H9 (cell line): ENCODE measurements at regions not wholly inside any gene's neighbourhood (a gene's known extent, or its start where the extent isn't known, plus 50 kb on each side); places are given as distances from the start of the nearest gene placed in this dataset.

Experiments
- DNase-seq: peaks from one replicate; pipeline ENCODE4 v3.0.0-alpha.2; 2017
- H2AFZ ChIP-seq: one replicate; pipeline ENCODE4 v1.6.1; 2013; ENCODE audit warnings: mild to moderate bottlenecking, low read length, control low read depth, moderate library complexity
- H2AK5ac ChIP-seq: 2 replicates; pipeline ENCODE4 v1.6.1; 2013; ENCODE audit warnings: low read length, control low read depth, mixed read lengths; ENCODE audit not compliant: insufficient read length
- H2BK120ac ChIP-seq: one replicate; pipeline ENCODE4 v1.6.1; 2013; ENCODE audit warnings: low read depth, mild to moderate bottlenecking, low read length, control low read depth, inconsistent platforms; ENCODE audit not compliant: poor library complexity, severe bottlenecking
- H2BK12ac ChIP-seq: 2 replicates; pipeline ENCODE4 v1.6.1; 2013; ENCODE audit warnings: low read length, control low read depth, mixed read lengths, low read depth; ENCODE audit not compliant: insufficient read length
- H2BK15ac ChIP-seq: 2 replicates; pipeline ENCODE4 v1.6.1; 2013; ENCODE audit warnings: low read depth, low read length, control low read depth
- H2BK20ac ChIP-seq: one replicate; pipeline ENCODE4 v1.6.1; 2013; ENCODE audit warnings: low read depth, mild to moderate bottlenecking, low read length, control low read depth, inconsistent platforms; ENCODE audit not compliant: poor library complexity, severe bottlenecking
- H2BK5ac ChIP-seq: 2 replicates; pipeline ENCODE4 v1.6.1; 2013; ENCODE audit warnings: low read length, control low read depth, mixed read lengths; ENCODE audit not compliant: insufficient read length
- H3K14ac ChIP-seq: 2 replicates; pipeline ENCODE4 v1.6.1; 2013; ENCODE audit warnings: low read length, control low read depth; ENCODE audit not compliant: insufficient read depth
- H3K18ac ChIP-seq: 2 replicates; pipeline ENCODE4 v1.6.1; 2013; ENCODE audit warnings: low read depth, mild to moderate bottlenecking, mixed read lengths, low read length, control low read depth; ENCODE audit not compliant: insufficient read length
- H3K23ac ChIP-seq: 2 replicates; pipeline ENCODE4 v1.6.1; 2013; ENCODE audit warnings: low read length, control low read depth, mixed read lengths, low read depth; ENCODE audit not compliant: insufficient read length
- H3K23me2 ChIP-seq: 2 replicates; pipeline ENCODE4 v1.6.1; 2013; ENCODE audit warnings: low read depth, mild to moderate bottlenecking, mixed read lengths, low read length, control low read depth; ENCODE audit not compliant: insufficient read length, poor library complexity, severe bottlenecking
- H3K27ac ChIP-seq: 2 replicates; pipeline ENCODE4 v1.5.1; 2013; ENCODE audit warnings: low read length, control low read depth, mixed read lengths, low read depth; ENCODE audit not compliant: insufficient read length
- H3K27me3 ChIP-seq: 2 replicates; pipeline ENCODE4 v1.6.1; 2013; ENCODE audit warnings: low read length, control low read depth, inconsistent platforms; ENCODE audit not compliant: insufficient read depth
- H3K4ac ChIP-seq: 2 replicates; pipeline ENCODE4 v1.6.1; 2013; ENCODE audit warnings: low read depth, mild to moderate bottlenecking, control low read depth, inconsistent platforms, low read length, moderate library complexity
- H3K4me1 ChIP-seq: 2 replicates; pipeline ENCODE4 v1.6.1; 2013; ENCODE audit warnings: low read length, control low read depth, inconsistent platforms; ENCODE audit not compliant: insufficient read depth
- H3K4me2 ChIP-seq: 2 replicates; pipeline ENCODE4 v1.6.1; 2013; ENCODE audit warnings: low read length, control low read depth, mixed read lengths; ENCODE audit not compliant: insufficient read length, insufficient read depth
- H3K56ac ChIP-seq: 2 replicates; pipeline ENCODE4 v1.6.1; 2013; ENCODE audit warnings: low read depth, mild to moderate bottlenecking, mixed read lengths, low read length, control low read depth; ENCODE audit not compliant: insufficient read length
- H3K79me1 ChIP-seq: 2 replicates; pipeline ENCODE4 v1.6.1; 2013; ENCODE audit warnings: low read depth, mild to moderate bottlenecking, moderate library complexity, low read length, control low read depth, inconsistent platforms; ENCODE audit not compliant: insufficient read depth, poor library complexity, severe bottlenecking
- H3K79me2 ChIP-seq: 2 replicates; pipeline ENCODE4 v1.6.1; 2013; ENCODE audit warnings: low read length, control low read depth, inconsistent platforms; ENCODE audit not compliant: insufficient read depth
- H3K9ac ChIP-seq: 2 replicates; pipeline ENCODE4 v1.6.1; 2013; ENCODE audit warnings: low read length, control low read depth, mixed read lengths; ENCODE audit not compliant: insufficient read length; ENCODE audit errors: extremely low read depth
- H3K9me3 ChIP-seq: one replicate; pipeline ENCODE4 v1.6.1; 2013; ENCODE audit warnings: low read depth, low read length, inconsistent platforms; ENCODE audit not compliant: control insufficient read depth
- H3T11ph ChIP-seq: one replicate; pipeline ENCODE4 v1.6.1; 2013; ENCODE audit warnings: mild to moderate bottlenecking, low read length, control low read depth, inconsistent platforms
- H4K20me1 ChIP-seq: one replicate; pipeline ENCODE4 v1.6.1; 2013; ENCODE audit not compliant: control insufficient read depth, insufficient read length, insufficient read depth
- H4K5ac ChIP-seq: 2 replicates; pipeline ENCODE4 v1.6.1; 2013; ENCODE audit warnings: low read depth, mild to moderate bottlenecking, mixed read lengths, low read length, control low read depth; ENCODE audit not compliant: insufficient read length
- H4K8ac ChIP-seq: replicated peaks from 2 replicates; pipeline ENCODE4 v1.6.1; 2013; ENCODE audit warnings: low read length, control low read depth, mixed read lengths, low read depth; ENCODE audit not compliant: insufficient read length
- H4K91ac ChIP-seq: 2 replicates; pipeline ENCODE4 v1.6.1; 2013; ENCODE audit warnings: low read depth, mild to moderate bottlenecking, moderate library complexity, mixed read lengths, low read length, control low read depth; ENCODE audit not compliant: insufficient read length
- H3K27ac Mint-ChIP-seq, 3 experiments: 2 replicates in 2 of 3; 3 replicates in 1 of 3; pipeline ENCODE4 v1.8.0; 2020 to 2021; ENCODE audit warnings: mixed read lengths in 3 of 3, mild to moderate bottlenecking in 1 of 3, moderate library complexity in 1 of 3
- H3K27me3 Mint-ChIP-seq: 2 replicates; pipeline ENCODE4 v1.8.0; 2021; ENCODE audit warnings: low read depth, mild to moderate bottlenecking, moderate library complexity, mixed read lengths
- H3K36me3 Mint-ChIP-seq, 3 experiments: 2 replicates in 2 of 3; 3 replicates in 1 of 3; pipeline ENCODE4 v1.8.0; 2020 to 2021; ENCODE audit warnings: low read depth in 3 of 3, mixed read lengths in 3 of 3; ENCODE audit not compliant: insufficient read depth in 1 of 3
- H3K4me1 Mint-ChIP-seq, 2 experiments: 2 replicates each; pipeline ENCODE4 v1.8.0; 2020; ENCODE audit warnings: mixed read lengths in 2 of 2
- H3K4me3 Mint-ChIP-seq, 2 experiments: 2 replicates in 1 of 2; 3 replicates in 1 of 2; pipeline ENCODE4 v1.8.0; 2020 to 2021; ENCODE audit warnings: mild to moderate bottlenecking in 2 of 2, mixed read lengths in 2 of 2, moderate library complexity in 1 of 2
- H3K9me3 Mint-ChIP-seq, 2 experiments: 2 replicates in 1 of 2; 3 replicates in 1 of 2; pipeline ENCODE4 v1.8.0; 2020; ENCODE audit warnings: mild to moderate bottlenecking in 2 of 2, mixed read lengths in 2 of 2, moderate library complexity in 1 of 2
- WGBS: extraction: QIAGEN DNeasy Blood & Tissue Kit; methylation state at CpG from one replicate; pipeline ENCODE4 v1.1.7; 2013; ENCODE audit warnings: missing lambda C conversion rate, low lambda C conversion rate, mixed read lengths; ENCODE audit not compliant: insufficient read length; ENCODE audit errors: extremely low coverage; 5-methylcytosine and 5-hydroxymethylcytosine counted together
- TF ChIP-seq, protein P1 (sequence below): fragments of 200-600 bp; sonication (generic); conservative IDR thresholded peaks from 3 replicates; pipeline ENCODE4 v1.8.0; 2021; ENCODE audit warnings: antibody characterized with exemption, mild to moderate bottlenecking

DNA sequence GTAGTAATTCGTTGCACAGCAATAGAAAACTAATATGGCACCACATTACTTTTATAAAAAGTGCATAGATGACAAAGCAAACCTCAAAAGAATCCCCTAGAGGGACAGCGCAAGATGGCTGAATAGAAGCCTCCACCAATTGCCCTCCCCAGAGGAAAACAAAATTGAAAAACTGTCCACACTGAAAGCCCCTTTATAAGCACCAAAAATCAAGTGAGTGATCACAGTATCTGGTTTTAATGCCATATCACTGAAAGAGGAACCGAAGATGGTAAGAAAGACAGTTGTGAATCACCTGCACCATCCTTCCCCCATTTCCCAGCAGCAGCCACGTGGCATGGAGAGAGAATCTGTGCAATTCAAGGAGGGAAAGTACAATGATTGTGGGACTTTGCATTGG, 522.2 kb downstream of the GLUD2 start:
- Histone ChIP-seq H3K9me3 (peaks cover 12% of the 10 kb centered on the region), H2BK5ac (no peak overlapping the region), H4K20me1 (no peaks in the 10 kb centered on the region), H3K27me3 (no peaks in the 10 kb centered on the region), H3T11ph (no peak overlapping the region), H3K4me2 (no peak overlapping the region), H2AK5ac (no peak overlapping the region), H3K4ac (no peak overlapping the region), H3K23ac (no peak overlapping the region), H2AFZ (no peak overlapping the region), H4K8ac (no peak overlapping the region), H3K9ac (no peak overlapping the region), H4K5ac (no peak overlapping the region), H3K4me1 (no peaks in the 10 kb centered on the region), H3K79me1 (no peaks in the 10 kb centered on the region), H4K91ac (no peak overlapping the region), H2BK120ac (no peak overlapping the region), H3K14ac (no peak overlapping the region), H2BK15ac (no peak overlapping the region), H3K79me2 (no peaks in the 10 kb centered on the region), H3K56ac (no peak overlapping the region), H2BK12ac (no peak overlapping the region), H3K27ac (no peak overlapping the region), H2BK20ac (no peak overlapping the region), H3K23me2 (no peaks in the 10 kb centered on the region), H3K18ac (no peak overlapping the region)
- H3K36me3 Mint-ChIP-seq: peaks cover 0 to 4% (median 0%) of the 10 kb centered on the region in 3 experiments; a peak in 1 of 7 replicates
- H3K4me3 Mint-ChIP-seq: no peak overlapping the region
- no CpG with 5 or more reads among the region's 4 CpGs for WGBS
- H3K27ac Mint-ChIP-seq: no peak overlapping the region
- DNase-seq: no peak
- no peaks in the 10 kb centered on the region for H3K27me3 Mint-ChIP-seq
- TF ChIP-seq, protein P1, sequence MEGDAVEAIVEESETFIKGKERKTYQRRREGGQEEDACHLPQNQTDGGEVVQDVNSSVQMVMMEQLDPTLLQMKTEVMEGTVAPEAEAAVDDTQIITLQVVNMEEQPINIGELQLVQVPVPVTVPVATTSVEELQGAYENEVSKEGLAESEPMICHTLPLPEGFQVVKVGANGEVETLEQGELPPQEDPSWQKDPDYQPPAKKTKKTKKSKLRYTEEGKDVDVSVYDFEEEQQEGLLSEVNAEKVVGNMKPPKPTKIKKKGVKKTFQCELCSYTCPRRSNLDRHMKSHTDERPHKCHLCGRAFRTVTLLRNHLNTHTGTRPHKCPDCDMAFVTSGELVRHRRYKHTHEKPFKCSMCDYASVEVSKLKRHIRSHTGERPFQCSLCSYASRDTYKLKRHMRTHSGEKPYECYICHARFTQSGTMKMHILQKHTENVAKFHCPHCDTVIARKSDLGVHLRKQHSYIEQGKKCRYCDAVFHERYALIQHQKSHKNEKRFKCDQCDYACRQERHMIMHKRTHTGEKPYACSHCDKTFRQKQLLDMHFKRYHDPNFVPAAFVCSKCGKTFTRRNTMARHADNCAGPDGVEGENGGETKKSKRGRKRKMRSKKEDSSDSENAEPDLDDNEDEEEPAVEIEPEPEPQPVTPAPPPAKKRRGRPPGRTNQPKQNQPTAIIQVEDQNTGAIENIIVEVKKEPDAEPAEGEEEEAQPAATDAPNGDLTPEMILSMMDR: no peak
- H3K9me3 Mint-ChIP-seq: peaks cover 13 to 67% of the 10 kb centered on the region in 2 experiments
- no peaks in the 10 kb centered on the region for H3K4me1 Mint-ChIP-seq
